GM12864 (cell line): ENCODE measurements at regions not wholly inside any gene's neighbourhood (a gene's known extent, or its start where the extent isn't known, plus 50 kb on each side); places are given as distances from the start of the nearest gene placed in this dataset.
A peak's percentile ranks its signal among the peaks of the same experiment; 100 is the strongest.

Source experiments
- DNase-seq: peaks from one replicate; pipeline ENCODE4 v3.0.0-alpha.2; 2011; ENCODE audit warnings: low read depth
- H3K4me3 ChIP-seq: 2 replicates; pipeline ENCODE4 v1.5.1; 2011; ENCODE audit warnings: mild to moderate bottlenecking, low read depth, low read length, control low read depth
- CTCF ChIP-seq: IDR thresholded peaks from 2 replicates; pipeline ENCODE4 v1.5.1; 2011; ENCODE audit warnings: low read depth, mild to moderate bottlenecking, moderate library complexity, low read length, control low read depth, inconsistent platforms; ENCODE audit errors: missing control alignments

- H3K4me3 ChIP-seq = no peak overlapping the region
- no peak for DNase-seq
- no peak for TF ChIP-seq CTCF
These were observed 76.8 kb upstream of the GATA2 start for GRCh38 chr3:128569756-128570155.

GRCh38 chr3:128568602-128569490, 75.8 kb upstream of the GATA2 start:
- no peak for DNase-seq
- H3K4me3 ChIP-seq = no peak overlapping the region
- no peak for TF ChIP-seq CTCF

- peak; percentile 21 for TF ChIP-seq CTCF
- no peak overlapping the region for H3K4me3 ChIP-seq
- no peak for DNase-seq
These were observed 74.8 kb upstream of the GATA2 start for GRCh38 chr3:128567705-128568356.

GRCh38 chr3:128567141-128567540, 74.1 kb upstream of the GATA2 start:
- no peak overlapping the region for H3K4me3 ChIP-seq
- TF ChIP-seq CTCF = no peak
- no peak for DNase-seq

- TF ChIP-seq CTCF = no peak
- H3K4me3 ChIP-seq = no peak overlapping the region
- DNase-seq = no peak
These were observed 70.4 kb upstream of the GATA2 start for GRCh38 chr3:128563439-128563838.

GRCh38 chr3:128561504-128561903, 68.5 kb upstream of the GATA2 start:
- no peak overlapping the region for H3K4me3 ChIP-seq
- no peak for DNase-seq
- no peak for TF ChIP-seq CTCF
